Esophagus muscularis mucosa (tissue), 4 donors: ENCODE measurements at regions not wholly inside any gene's neighbourhood (a gene's known extent, or its start where the extent isn't known, plus 50 kb on each side); places are given as distances from the start of the nearest gene placed in this dataset.
A peak's percentile ranks its signal among the peaks of the same experiment; 100 is the strongest.

Experiments used
- DNase-seq: peaks from one replicate; pipeline ENCODE4 v3.0.0-alpha.2; 2017; ENCODE audit errors: extremely low spot score
- H3K27ac ChIP-seq, 4 donors: fragments of 200-600 bp; sonication (generic); replicated peaks in 1 of 4; 1 replicate in 3 of 4; 2 replicates in 1 of 4; pipeline ENCODE4 v1.5.1; 2016 to 2019; ENCODE audit warnings: mild to moderate bottlenecking in 1 of 4
- H3K27me3 ChIP-seq, 4 donors: fragments of 200-600 bp; sonication (generic); one replicate each; pipeline versions ENCODE4 v1.5.1 to v1.6.0; 2016 to 2019
- H3K36me3 ChIP-seq, 4 donors: fragments of 200-600 bp; sonication (generic); one replicate each; pipeline ENCODE4 v1.5.1; 2016 to 2019
- H3K4me1 ChIP-seq, 4 donors: fragments of 200-600 bp; sonication (generic); one replicate each; pipeline ENCODE4 v1.5.1; 2016 to 2019
- H3K4me3 ChIP-seq, 4 donors: fragments of 200-600 bp; sonication (generic); 1 replicate in 2 of 4; 2 replicates in 2 of 4; pipeline ENCODE4 v1.5.1; 2016 to 2019; ENCODE audit warnings: mild to moderate bottlenecking in 4 of 4, moderate library complexity in 1 of 4
- H3K9me3 ChIP-seq, 4 donors: fragments of 200-600 bp; sonication (generic); 1 replicate in 3 of 4; 2 replicates in 1 of 4; pipeline ENCODE4 v1.5.1; 2016 to 2019
- CTCF ChIP-seq, 3 experiments: fragments of 200-600 bp in 2 of 3; fragments of 450-650 bp in 1 of 3; sonication (generic) in 2 of 3; IDR thresholded peaks; one replicate each; pipeline ENCODE4 v1.5.1; 2017 to 2019; ENCODE audit warnings: antibody characterized with exemption in 3 of 3, mild to moderate bottlenecking in 2 of 3, moderate library complexity in 1 of 3
- EP300 ChIP-seq: sonication (generic); formaldehyde crosslinking; IDR thresholded peaks from one replicate; pipeline ENCODE4 v1.6.1; 2017; ENCODE audit warnings: antibody characterized with exemption
- POLR2A ChIP-seq: fragments of 450-650 bp; IDR thresholded peaks from one replicate; pipeline ENCODE4 v1.6.1; 2017; ENCODE audit warnings: antibody characterized with exemption, moderate library complexity, mild to moderate bottlenecking, low read depth
- POLR2AphosphoS5 ChIP-seq, 2 donors: sonication (generic); formaldehyde crosslinking; IDR thresholded peaks; one replicate each; pipeline ENCODE4 v1.6.1; 2017; ENCODE audit warnings: antibody characterized with exemption in 2 of 2
- WGBS: methylation state at CpG from one replicate; pipeline ENCODE4 v1.1.5; 2018; 5-methylcytosine and 5-hydroxymethylcytosine counted together
- intact Hi-C: fragments of 100-400 bp; cut with DNase I; formaldehyde crosslinking; loops from one replicate; pipeline ENCODE4 v1.15.1; 2023

GRCh38 chr7:19970514-19970913, 197.1 kb upstream of the TMEM196 start:
- intact Hi-C loops, result no loop called here
- DNase-seq, result no peak
- H3K27ac ChIP-seq, result no peak overlapping the region
- no peak overlapping the region for H3K4me3 ChIP-seq
- H3K36me3 ChIP-seq, result no peaks in the 10 kb centered on the region
- TF ChIP-seq POLR2AphosphoS5 (IDR thresholded peaks at IDR 0.05), result no peak
- TF ChIP-seq EP300, result no peak
- no peak for TF ChIP-seq POLR2A
- TF ChIP-seq CTCF (IDR thresholded peaks at IDR 0.05), result no peak
- H3K27me3 ChIP-seq, result no peaks in the 10 kb centered on the region
- H3K9me3 ChIP-seq, result no peaks in the 10 kb centered on the region
- peaks cover 0 to 4% (median 0%) of the 10 kb centered on the region in 4 donors for H3K4me1 ChIP-seq

- intact Hi-C loops, result no loop called here
- Histone ChIP-seq H3K4me1 (peaks cover 0 to 4% (median 0%) of the 10 kb centered on the region in 4 donors), H3K27ac (no peak overlapping the region), H3K9me3 (no peaks in the 10 kb centered on the region), H3K27me3 (no peaks in the 10 kb centered on the region), H3K4me3 (no peak overlapping the region), H3K36me3 (no peaks in the 10 kb centered on the region)
- DNase-seq, result no peak
- WGBS, result 40% methylated on average over 4 of the region's 4 CpGs
- TF ChIP-seq POLR2AphosphoS5 (IDR thresholded peaks at IDR 0.05) (no peak), POLR2A (no peak), CTCF (IDR thresholded peaks at IDR 0.05) (no peak), EP300 (no peak)
Observed at GRCh38 chr7:19969859-19970493, 196.6 kb upstream of the TMEM196 start.

GRCh38 chr7:19964246-19964645, 190.8 kb upstream of the TMEM196 start:
- DNase-seq, result no peak
- no peaks in the 10 kb centered on the region for H3K4me1 ChIP-seq
- intact Hi-C loops, result no loop called here
- no peak overlapping the region for H3K4me3 ChIP-seq
- no peaks in the 10 kb centered on the region for H3K9me3 ChIP-seq
- 28% methylated on average over 2 of the region's 2 CpGs for WGBS
- TF ChIP-seq EP300 (no peak), CTCF (IDR thresholded peaks at IDR 0.05) (no peak), POLR2AphosphoS5 (IDR thresholded peaks at IDR 0.05) (no peak)
- H3K36me3 ChIP-seq, result no peaks in the 10 kb centered on the region
- no peaks in the 10 kb centered on the region for H3K27me3 ChIP-seq
- H3K27ac ChIP-seq, result no peak overlapping the region

- no peak overlapping the region for H3K27ac ChIP-seq
- H3K4me1 ChIP-seq, result peaks cover 0 to 4% (median 0%) of the 10 kb centered on the region in 4 donors
- no peak for DNase-seq
- no peak overlapping the region for H3K4me3 ChIP-seq
- no peaks in the 10 kb centered on the region for H3K9me3 ChIP-seq
- H3K36me3 ChIP-seq, result no peaks in the 10 kb centered on the region
- TF ChIP-seq POLR2A (no peak), CTCF (IDR thresholded peaks at IDR 0.05) (no peak), EP300 (no peak), POLR2AphosphoS5 (IDR thresholded peaks at IDR 0.05) (no peak)
- intact Hi-C loops, result no loop called here
- 81% methylated on average over 1 of the region's 1 CpG for WGBS
- H3K27me3 ChIP-seq, result no peaks in the 10 kb centered on the region
Observed at GRCh38 chr7:19963695-19964094, 190.3 kb upstream of the TMEM196 start.

GRCh38 chr7:19958309-19958896, 185.0 kb upstream of the TMEM196 start:
- intact Hi-C loops, result no loop called here
- H3K27me3 ChIP-seq, result no peaks in the 10 kb centered on the region
- peak overlapping the region in 1 of 4 donors; percentile 45 for H3K27ac ChIP-seq
- H3K9me3 ChIP-seq, result no peaks in the 10 kb centered on the region
- no peak for DNase-seq
- WGBS, result 75% methylated on average over 3 of the region's 3 CpGs
- TF ChIP-seq POLR2AphosphoS5 (IDR thresholded peaks at IDR 0.05) (peak in 1 of 2 donors; percentile 44), CTCF (IDR thresholded peaks at IDR 0.05) (no peak)
- no peaks in the 10 kb centered on the region for H3K36me3 ChIP-seq
- no peak overlapping the region for H3K4me3 ChIP-seq
- peaks cover 0 to 5% (median 0%) of the 10 kb centered on the region in 4 donors for H3K4me1 ChIP-seq
